ENCODE measurements at regions not wholly inside any gene's neighbourhood (a gene's known extent, or its start where the extent isn't known, plus 50 kb on each side); places are given as distances from the start of the nearest gene placed in this dataset.

DNA sequence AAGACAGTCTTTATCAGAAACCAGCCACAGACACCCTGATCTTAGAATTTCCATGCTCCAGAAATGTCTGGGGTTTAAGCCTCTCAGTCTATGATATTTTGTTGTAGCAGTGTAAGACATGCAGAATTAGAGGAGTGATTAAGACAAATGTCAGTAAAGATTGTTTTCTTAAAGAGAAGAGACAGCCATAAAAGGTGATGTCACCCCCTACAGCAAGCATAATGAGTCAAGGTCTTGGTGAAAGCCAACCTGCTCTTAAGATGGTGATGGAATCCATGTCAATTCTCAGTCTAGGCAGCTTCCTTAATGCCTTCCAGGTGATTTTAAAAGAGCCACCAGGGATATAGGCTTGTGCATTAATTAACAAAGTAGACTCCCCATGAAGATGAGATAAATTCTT lies 849.9 kb upstream of the EPHA7 start:
- no peak for TF ChIP-seq POLR2AphosphoS5 (IDR thresholded peaks at IDR 0.05; ENCODE audit: low read depth, low read length)
- TF ChIP-seq ZNF724P (CRISPR knock-in tag; IDR thresholded peaks at IDR 0.05; ENCODE audit: borderline replicate concordance) = no peak
- TF ChIP-seq, protein P1, sequence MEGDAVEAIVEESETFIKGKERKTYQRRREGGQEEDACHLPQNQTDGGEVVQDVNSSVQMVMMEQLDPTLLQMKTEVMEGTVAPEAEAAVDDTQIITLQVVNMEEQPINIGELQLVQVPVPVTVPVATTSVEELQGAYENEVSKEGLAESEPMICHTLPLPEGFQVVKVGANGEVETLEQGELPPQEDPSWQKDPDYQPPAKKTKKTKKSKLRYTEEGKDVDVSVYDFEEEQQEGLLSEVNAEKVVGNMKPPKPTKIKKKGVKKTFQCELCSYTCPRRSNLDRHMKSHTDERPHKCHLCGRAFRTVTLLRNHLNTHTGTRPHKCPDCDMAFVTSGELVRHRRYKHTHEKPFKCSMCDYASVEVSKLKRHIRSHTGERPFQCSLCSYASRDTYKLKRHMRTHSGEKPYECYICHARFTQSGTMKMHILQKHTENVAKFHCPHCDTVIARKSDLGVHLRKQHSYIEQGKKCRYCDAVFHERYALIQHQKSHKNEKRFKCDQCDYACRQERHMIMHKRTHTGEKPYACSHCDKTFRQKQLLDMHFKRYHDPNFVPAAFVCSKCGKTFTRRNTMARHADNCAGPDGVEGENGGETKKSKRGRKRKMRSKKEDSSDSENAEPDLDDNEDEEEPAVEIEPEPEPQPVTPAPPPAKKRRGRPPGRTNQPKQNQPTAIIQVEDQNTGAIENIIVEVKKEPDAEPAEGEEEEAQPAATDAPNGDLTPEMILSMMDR (CRISPR knock-in tag; IDR thresholded peaks at IDR 0.05) = no peak
- TF ChIP-seq ZNF232 (CRISPR knock-in tag; IDR thresholded peaks at IDR 0.05; ENCODE audit: borderline replicate concordance) = no peak
- TF ChIP-seq, protein P2, sequence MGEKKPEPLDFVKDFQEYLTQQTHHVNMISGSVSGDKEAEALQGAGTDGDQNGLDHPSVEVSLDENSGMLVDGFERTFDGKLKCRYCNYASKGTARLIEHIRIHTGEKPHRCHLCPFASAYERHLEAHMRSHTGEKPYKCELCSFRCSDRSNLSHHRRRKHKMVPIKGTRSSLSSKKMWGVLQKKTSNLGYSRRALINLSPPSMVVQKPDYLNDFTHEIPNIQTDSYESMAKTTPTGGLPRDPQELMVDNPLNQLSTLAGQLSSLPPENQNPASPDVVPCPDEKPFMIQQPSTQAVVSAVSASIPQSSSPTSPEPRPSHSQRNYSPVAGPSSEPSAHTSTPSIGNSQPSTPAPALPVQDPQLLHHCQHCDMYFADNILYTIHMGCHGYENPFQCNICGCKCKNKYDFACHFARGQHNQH (CRISPR knock-in tag; IDR thresholded peaks at IDR 0.05) = no peak
- TF ChIP-seq, protein P3, sequence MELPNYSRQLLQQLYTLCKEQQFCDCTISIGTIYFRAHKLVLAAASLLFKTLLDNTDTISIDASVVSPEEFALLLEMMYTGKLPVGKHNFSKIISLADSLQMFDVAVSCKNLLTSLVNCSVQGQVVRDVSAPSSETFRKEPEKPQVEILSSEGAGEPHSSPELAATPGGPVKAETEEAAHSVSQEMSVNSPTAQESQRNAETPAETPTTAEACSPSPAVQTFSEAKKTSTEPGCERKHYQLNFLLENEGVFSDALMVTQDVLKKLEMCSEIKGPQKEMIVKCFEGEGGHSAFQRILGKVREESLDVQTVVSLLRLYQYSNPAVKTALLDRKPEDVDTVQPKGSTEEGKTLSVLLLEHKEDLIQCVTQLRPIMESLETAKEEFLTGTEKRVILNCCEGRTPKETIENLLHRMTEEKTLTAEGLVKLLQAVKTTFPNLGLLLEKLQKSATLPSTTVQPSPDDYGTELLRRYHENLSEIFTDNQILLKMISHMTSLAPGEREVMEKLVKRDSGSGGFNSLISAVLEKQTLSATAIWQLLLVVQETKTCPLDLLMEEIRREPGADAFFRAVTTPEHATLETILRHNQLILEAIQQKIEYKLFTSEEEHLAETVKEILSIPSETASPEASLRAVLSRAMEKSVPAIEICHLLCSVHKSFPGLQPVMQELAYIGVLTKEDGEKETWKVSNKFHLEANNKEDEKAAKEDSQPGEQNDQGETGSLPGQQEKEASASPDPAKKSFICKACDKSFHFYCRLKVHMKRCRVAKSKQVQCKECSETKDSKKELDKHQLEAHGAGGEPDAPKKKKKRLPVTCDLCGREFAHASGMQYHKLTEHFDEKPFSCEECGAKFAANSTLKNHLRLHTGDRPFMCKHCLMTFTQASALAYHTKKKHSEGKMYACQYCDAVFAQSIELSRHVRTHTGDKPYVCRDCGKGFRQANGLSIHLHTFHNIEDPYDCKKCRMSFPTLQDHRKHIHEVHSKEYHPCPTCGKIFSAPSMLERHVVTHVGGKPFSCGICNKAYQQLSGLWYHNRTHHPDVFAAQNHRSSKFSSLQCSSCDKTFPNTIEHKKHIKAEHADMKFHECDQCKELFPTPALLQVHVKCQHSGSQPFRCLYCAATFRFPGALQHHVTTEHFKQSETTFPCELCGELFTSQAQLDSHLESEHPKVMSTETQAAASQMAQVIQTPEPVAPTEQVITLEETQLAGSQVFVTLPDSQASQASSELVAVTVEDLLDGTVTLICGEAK (IDR thresholded peaks at IDR 0.05) = no peak
- TF ChIP-seq, protein P3 (CRISPR knock-in tag; IDR thresholded peaks at IDR 0.05) = no peak
- no peak for TF ChIP-seq ZFP36 (IDR thresholded peaks at IDR 0.05; ENCODE audit: borderline replicate concordance, low read depth, low read length, partially characterized antibody)

Measured in HepG2 (cell line).